ENCODE measurements at regions not wholly inside any gene's neighbourhood (a gene's known extent, or its start where the extent isn't known, plus 50 kb on each side); places are given as distances from the start of the nearest gene placed in this dataset.
"Not testable (repeated sequence)": the region's sequence is repeated elsewhere in the genome, so short reads cannot be mapped to it uniquely, and the experiment has no call there.

DNA sequence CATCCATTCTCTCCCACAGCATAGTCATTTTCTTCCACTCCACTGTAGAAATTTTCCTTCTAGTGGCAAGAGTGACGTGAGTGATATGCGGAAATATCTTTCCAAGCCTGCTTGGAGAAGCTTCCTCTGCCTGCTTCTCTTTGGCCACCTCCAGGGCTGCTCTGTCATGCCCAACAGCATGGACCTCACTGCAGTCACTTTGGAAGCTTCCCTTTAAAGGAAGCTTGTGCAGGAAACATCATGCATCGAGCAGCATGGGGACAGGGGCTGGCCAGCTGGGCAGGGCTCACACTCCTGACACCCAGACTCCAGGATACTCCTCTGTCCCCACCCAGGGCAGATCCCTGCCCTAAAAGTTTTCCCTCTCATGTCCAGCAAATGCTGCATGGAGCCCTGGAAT lies 241.6 kb downstream of the ANKRD30B start:
- not testable (repeated sequence) for H3K4me3 ChIP-seq (ENCODE audit: control insufficient read depth, low read depth, low read length); DNase-seq (ENCODE audit: low read depth)

DNA sequence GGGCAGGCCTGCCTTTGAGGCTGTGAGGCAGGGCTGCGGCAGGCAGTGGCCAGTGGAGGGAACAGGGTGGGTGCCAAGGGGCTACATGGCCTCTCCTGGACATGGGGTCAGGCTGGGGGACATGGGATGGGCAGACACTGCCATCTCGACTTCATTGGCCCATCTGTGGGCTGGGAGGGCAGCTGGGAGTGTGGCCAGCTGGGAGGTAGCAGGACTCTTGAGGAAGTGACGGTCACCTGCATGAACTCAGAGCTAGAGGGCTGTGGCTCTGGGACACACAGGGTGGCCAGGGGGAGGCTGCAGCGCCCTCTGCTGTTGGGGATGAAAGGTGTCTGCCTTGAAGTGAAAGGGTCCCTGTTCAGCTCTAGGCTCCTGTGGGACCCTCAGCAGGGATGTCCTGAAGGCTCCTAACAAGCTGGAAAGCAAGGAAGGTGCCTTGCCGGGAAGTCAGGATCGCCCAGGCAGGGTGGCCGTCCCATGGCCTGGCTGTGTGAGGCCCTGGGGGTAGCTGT lies 244.0 kb downstream of the ANKRD30B start:
- DNase-seq (ENCODE audit: low read depth) = not testable (repeated sequence)

DNA sequence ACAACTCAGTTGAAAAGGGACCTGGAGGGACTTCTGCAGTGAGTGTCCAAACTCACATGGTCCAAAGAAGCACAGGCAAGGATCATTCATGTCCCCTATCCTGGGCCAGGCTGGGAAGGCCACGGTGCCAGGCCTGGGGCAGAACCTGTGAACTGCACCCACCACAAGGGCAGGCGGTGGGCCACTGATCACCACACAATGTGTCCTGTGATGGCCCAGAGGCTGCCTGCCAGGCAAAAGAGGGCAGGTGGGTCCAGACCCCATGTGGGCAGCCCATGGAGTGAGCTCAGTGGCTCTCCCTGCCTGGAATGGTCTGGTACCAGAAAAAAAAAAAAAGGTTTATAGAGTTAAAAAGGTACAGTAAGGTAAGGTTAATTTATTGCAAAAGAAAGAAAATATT lies 244.8 kb downstream of the ANKRD30B start:
- DNase-seq (ENCODE audit: low read depth); H3K4me3 ChIP-seq (ENCODE audit: control insufficient read depth, low read depth, low read length): not testable (repeated sequence)

More for the DNA sequence above, 244.0 kb downstream of the ANKRD30B start:
- not testable (repeated sequence) for H3K4me3 ChIP-seq (ENCODE audit: control insufficient read depth, low read depth, low read length)

DNA sequence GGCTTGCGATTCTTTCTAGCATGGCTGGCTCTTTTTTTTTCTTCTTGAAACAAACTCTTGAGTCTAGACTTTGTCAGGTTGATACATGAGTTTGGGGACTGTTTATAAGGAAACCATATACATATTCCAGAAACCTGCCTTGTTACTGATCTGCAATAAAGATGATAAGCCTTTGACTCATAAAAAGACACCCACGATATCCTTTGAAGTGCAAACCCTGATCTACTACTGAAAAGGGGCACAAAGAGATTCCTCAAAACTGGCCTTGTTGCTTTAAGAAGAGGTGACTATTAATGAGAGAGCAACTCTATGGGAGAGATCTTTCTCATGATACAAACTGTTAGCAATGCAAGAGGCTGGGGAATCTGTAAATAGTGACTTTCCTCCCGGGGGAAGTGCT lies 247.1 kb downstream of the ANKRD30B start:
- H3K4me3 ChIP-seq (ENCODE audit: control insufficient read depth, low read depth, low read length); DNase-seq (ENCODE audit: low read depth): not testable (repeated sequence)

DNA sequence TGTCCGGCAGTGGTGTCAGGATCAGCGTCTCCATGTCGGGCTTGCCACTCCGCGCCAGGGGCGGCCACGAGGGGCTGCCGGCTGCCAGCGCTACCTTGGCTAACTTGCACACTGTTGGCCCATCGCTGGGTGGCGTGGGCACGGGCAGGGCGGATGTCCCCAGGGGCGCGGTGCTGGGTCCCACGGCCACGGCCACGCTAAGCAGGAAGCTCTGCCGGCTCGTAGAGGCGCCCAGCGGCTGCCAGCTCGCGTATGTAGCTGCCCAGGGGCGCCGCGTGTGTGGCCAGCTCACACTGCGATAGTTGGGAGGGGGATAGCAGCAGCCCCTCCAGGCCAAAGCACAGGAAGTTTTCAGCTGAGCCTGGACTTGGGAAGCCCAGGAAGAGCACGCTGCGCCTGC lies 249.4 kb downstream of the ANKRD30B start:
- H3K4me3 ChIP-seq (ENCODE audit: control insufficient read depth, low read depth, low read length) = no peak overlapping the region
- TF ChIP-seq, protein P1, sequence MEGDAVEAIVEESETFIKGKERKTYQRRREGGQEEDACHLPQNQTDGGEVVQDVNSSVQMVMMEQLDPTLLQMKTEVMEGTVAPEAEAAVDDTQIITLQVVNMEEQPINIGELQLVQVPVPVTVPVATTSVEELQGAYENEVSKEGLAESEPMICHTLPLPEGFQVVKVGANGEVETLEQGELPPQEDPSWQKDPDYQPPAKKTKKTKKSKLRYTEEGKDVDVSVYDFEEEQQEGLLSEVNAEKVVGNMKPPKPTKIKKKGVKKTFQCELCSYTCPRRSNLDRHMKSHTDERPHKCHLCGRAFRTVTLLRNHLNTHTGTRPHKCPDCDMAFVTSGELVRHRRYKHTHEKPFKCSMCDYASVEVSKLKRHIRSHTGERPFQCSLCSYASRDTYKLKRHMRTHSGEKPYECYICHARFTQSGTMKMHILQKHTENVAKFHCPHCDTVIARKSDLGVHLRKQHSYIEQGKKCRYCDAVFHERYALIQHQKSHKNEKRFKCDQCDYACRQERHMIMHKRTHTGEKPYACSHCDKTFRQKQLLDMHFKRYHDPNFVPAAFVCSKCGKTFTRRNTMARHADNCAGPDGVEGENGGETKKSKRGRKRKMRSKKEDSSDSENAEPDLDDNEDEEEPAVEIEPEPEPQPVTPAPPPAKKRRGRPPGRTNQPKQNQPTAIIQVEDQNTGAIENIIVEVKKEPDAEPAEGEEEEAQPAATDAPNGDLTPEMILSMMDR (conservative IDR thresholded peaks at IDR 0.05; ENCODE audit: control insufficient read depth, insufficient read depth, low read depth, low read length) = no peak

DNA sequence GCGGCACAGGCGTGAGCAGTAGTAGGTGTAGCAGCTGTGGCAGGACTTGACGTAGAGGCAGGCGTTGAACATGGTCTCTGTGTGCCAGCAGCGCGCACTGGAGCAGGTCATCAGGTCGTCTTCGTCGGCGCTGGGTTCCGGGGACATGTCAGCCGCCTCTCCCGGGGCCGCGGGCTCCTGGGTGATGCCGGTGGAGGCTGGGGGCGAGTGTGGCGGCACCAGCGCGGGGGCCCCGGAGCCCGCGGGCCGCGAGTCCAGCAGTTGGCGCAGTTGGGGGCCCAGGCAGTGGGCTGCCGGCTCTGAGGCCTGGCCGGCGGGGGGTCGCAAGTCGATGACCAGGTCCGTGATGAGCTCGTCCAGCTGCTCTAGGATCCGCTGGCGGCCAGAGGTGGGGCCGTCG lies 249.9 kb downstream of the ANKRD30B start:
- not testable (repeated sequence) for DNase-seq (ENCODE audit: low read depth); H3K4me3 ChIP-seq (ENCODE audit: control insufficient read depth, low read depth, low read length)

More for the DNA sequence above, 249.4 kb downstream of the ANKRD30B start:
- DNase-seq (ENCODE audit: low read depth) = no peak

DNA sequence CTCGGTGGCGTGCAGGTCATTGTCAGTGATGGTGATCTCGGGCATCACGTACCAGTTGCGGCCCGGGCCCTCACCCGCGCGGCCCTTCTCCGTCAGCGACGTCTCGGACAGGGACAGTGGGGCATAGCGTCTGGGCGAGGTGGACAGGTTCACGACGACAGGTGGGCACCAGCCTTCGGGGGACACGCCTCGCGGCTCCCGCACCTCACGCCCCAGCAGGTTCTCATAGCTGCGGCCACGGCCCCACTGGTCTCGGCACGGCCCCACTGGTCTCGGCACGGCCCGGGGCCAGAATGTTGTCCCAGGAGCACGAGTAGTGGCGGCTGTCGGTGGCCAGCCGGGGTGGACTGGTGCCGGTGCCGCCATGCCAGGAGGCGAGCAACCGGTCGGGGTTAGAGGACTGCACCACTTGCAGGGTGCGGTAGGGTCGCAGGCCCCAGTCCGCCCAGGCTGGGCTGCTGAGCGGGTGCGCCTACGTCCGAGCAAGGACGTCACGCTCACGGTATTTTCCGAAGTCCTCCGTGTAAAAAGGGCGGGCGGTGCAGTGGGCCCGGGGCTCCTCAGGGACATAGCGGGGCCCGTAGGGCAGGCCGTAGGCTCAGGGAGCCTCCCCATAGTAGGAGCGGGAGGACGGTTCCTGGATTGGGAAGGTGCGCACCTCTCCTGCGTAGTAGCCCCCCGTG lies 250.5 kb downstream of the ANKRD30B start:
- not testable (repeated sequence) for DNase-seq (ENCODE audit: low read depth); H3K4me3 ChIP-seq (ENCODE audit: control insufficient read depth, low read depth, low read length)

DNA sequence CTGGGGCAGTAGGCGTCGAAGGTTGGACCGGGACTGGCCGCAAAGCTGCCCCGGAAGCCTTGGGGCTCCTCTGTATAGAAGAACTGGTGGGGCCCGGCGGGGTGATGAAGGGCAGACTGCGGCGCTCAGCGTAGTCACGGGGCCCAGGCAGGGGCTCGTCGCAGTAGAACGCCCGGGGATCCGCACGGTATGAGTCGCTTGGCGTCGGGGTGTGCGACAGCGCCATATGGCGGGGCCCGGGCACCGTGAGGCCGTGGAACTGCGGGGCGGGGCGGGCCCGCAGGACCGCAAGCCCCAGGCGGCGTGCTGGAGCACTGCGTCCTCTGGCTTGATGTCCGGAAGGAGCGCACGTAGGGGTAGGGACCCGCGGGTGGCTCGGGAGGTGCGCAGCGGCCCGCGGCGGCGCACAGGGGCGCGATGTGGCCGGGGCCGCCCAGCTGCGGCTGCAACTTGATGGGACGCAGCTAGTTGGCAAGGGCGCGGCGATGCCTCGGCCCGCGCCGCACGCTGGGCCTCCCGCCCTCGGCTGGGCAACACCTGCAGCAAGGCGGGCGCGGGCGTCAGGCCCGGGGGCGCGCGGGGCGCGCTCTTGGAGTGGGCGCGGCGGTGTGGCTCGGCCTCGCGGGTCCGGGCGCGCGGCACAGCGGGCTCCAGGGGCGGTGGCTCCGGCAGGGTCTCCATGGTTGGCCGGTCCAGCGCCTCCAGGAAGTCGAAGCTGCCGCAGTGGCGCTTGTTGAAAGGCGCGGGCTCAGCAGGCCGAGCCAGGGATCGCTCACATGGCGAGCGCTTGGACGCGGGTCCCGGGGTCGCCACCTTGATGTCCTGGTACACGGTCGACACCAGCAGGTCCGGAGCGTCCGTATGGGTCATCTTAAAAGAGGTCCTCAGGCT lies 251.4 kb downstream of the ANKRD30B start:
- no peak for DNase-seq (ENCODE audit: low read depth)
- H3K4me3 ChIP-seq (ENCODE audit: control insufficient read depth, low read depth, low read length) = no peak overlapping the region
- TF ChIP-seq, protein P1 (conservative IDR thresholded peaks at IDR 0.05; ENCODE audit: control insufficient read depth, insufficient read depth, low read depth, low read length) = no peak

DNA sequence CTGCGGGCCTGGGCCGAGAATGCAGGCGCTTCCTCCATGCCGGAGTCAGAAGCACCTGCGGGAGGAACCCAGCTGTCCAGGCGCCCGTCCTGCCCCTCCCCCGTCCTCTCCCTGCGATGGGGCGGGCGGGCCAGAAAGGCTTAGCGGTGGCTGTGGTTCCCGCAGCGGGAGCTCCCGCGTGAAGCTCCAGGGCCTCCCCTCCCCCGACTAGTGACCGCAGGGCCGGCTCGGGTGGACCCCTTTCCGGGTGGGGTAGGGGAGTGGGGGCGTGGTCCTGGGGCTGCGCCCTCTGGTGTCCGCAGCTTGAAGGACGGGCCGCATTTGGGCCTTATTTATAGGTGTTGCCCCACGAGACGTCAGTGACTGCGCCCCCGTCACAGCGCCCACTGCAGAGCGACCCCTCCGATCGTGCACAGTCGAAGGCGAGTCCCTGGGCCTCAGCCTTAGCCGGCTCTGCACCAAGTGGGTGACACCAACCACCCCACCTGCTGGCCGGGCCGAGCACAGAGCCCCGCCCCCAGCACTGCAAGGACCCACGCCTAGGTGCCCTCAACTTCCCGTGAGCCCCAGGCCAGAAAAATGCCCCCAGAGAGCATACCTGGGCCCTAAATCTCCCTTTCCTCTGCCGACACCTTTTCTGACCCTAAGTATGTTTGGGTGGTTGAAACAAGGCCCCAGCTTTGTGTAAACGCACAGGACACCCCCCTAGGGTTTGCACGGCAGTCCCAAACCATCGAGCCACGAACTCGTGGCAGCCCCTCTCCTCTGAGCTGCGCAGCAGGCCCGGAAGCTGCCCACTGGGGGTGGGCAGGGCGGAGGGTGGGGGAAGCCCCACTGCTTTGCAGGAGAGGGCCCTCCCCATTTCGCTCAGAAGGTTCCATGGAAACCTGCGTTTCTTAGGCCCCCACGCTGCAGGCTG lies 252.4 kb downstream of the ANKRD30B start:
- not testable (repeated sequence) for H3K4me3 ChIP-seq (ENCODE audit: control insufficient read depth, low read depth, low read length)

DNA sequence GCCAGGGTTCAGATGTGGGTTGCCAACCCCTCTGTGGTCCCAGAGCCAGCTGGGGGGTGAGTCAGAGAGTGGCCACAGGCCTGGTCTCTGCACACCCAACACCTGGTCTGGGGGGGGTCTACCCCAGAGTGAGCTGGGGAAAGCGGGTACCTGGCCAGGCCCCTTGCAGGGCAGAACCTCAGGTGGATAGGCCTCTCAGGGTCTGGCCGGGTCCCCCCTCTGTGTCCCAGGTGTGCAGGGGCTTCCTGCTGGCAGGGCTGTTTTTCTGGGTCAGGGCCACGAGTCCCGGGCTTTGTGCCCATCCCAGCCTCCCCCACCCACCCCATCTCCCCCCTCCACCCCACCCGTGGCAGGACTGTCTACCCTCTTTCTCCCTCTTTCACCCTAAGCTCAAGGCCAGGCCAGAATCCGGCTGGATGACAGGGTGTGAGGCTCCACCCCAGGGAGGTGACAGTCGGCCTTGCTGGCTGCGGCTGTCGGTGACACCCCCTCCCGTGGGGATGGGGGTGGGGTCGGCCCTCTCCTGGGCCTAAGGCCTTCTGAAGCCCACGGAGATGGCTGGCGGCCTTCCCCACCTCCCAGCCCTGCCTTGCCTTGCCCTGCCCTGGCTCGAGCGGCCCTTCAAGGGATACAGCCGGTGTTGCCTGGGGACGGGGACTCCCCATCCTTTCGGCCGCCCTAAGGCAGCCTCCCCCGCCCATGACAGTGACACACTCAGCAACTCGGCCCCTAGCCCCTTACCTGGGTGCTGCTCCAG lies 253.2 kb downstream of the ANKRD30B start:
- not testable (repeated sequence) for H3K4me3 ChIP-seq (ENCODE audit: control insufficient read depth, low read depth, low read length); DNase-seq (ENCODE audit: low read depth)

More for the DNA sequence above, 252.4 kb downstream of the ANKRD30B start:
- not testable (repeated sequence) for DNase-seq (ENCODE audit: low read depth)

DNA sequence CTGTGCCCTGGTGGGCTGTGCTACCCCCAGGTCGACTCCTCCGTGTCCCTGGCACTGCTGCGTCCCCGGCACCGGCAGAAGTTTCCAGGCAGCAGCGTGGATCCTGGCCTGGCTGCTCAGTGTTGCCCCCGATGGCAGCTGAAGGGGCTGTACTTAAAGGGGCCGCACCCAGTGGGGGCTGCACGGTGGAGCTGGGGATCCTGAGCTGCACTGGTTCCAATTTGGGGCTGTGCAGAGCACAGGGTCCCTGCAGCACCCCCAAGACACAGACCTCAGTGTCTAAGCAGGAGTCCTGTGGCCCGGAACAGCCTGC lies 253.8 kb downstream of the ANKRD30B start:
- not testable (repeated sequence) for DNase-seq (ENCODE audit: low read depth); H3K4me3 ChIP-seq (ENCODE audit: control insufficient read depth, low read depth, low read length)

DNA sequence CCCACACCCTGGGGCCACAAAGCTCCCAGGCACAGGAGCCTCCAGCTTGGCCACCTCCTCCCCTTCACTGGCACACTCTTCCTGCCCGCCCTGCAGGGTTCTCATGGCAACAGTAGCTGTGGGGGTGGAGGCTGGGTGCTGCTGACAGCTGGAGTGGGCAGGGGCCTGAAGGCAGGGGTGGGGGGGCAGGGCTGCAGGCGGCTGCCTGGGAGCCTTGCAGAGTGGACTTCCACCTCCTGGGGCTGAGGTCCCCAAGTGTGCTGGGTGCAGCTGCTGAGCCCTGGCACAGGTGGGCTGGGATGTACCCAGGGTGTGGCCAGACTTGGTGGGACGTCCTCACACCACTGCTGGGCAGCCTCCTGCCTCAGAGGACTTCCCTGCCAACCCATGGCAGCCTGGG lies 254.8 kb downstream of the ANKRD30B start:
- not testable (repeated sequence) for H3K4me3 ChIP-seq (ENCODE audit: control insufficient read depth, low read depth, low read length); DNase-seq (ENCODE audit: low read depth)

DNA sequence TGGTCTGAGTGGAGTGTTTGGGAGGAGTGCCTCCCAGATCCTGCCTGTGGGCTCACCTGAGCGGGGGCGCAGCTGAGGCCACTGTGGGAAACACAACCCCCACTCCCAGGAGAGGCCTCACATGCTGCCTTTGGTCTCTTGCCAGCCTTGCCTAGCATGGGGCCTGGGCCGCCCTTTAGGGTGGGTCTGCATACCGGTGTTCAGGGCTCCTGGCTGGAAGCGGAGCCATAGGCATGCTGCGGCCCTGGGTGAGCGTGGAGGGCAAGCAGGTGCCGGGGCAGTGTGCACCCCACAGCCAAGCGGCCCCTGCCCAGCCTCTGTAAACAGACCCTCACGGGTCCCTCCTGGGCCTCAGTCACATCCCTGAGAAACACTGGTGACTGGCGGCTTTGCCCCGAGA lies 255.3 kb downstream of the ANKRD30B start:
- not testable (repeated sequence) for DNase-seq (ENCODE audit: low read depth)

DNA sequence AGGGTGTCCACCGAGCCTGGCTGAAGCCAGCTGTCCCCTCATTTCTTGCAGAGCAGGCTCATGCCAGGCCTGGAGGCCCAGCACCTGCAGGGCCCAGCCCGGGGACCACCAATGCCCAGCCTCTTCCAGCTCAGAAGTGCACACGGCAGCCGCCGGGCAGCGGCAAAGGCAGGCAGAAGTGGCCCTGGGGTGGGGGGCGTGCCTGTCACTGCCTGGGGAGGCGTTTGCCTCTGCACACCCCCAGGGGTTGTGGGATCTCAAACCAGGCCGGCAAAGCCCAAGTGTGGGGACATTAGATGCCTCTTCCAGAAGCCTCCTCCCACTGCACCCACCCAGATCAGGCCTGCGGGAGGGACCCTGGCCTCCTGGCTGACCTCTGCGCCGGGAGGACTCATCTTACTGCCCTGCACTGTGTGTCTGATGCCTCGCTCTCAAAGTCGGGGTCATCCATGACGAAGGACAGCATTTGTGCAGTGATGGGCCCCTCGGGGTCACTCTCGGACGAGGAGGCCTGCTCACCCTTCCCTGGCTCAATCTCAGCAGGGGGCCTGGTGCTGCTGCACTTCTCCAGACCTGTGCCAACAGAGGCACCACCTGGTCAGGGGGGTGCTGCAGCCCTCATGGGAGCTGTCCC lies 255.8 kb downstream of the ANKRD30B start:
- H3K4me3 ChIP-seq (ENCODE audit: control insufficient read depth, low read depth, low read length); DNase-seq (ENCODE audit: low read depth): not testable (repeated sequence)

More for the DNA sequence above, 255.3 kb downstream of the ANKRD30B start:
- not testable (repeated sequence) for H3K4me3 ChIP-seq (ENCODE audit: control insufficient read depth, low read depth, low read length)

Measured in fibroblast of mammary gland (primary cell).